ENCODE measurements at regions not wholly inside any gene's neighbourhood (a gene's known extent, or its start where the extent isn't known, plus 50 kb on each side); places are given as distances from the start of the nearest gene placed in this dataset.
"Not testable (repeated sequence)": the region's sequence is repeated elsewhere in the genome, so short reads cannot be mapped to it uniquely, and the experiment has no call there.

DNA sequence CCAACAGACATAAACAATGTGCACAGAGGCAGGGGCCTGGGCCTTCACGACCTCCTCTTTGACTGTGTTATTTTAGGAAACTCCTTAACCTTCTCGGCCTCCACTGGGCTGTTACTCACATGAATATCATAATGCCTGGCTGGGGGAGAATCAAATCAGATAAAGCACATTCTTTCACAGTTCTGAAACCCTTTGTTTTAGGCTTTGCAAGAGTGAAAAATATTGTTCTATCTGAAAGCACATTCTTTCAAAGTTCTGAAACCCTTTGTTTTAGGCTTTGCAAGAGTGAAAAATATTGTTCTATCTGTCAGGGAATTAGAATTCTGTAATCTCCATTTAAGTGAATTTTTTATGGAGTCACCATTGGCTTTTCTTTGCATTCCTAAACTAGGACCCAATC lies 50.7 kb upstream of the SYNDIG1 start:
- no peak overlapping the region for H3K27ac ChIP-seq
- no peaks in the 10 kb centered on the region for H3K27me3 ChIP-seq
- H4K20me1 ChIP-seq, result no peaks in the 10 kb centered on the region
- no peak for TF ChIP-seq Cebpa-rat (IDR thresholded peaks at IDR 0.05)
- no peaks in the 10 kb centered on the region for H3K4me1 ChIP-seq
- H3K4me3 ChIP-seq, result no peak overlapping the region
- H3K9ac ChIP-seq, result no peak overlapping the region
- peaks cover 39% of the 10 kb centered on the region for H3K9me3 ChIP-seq
- no peak overlapping the region for H3K4me2 ChIP-seq
- H3K36me3 ChIP-seq, result no peaks in the 10 kb centered on the region

DNA sequence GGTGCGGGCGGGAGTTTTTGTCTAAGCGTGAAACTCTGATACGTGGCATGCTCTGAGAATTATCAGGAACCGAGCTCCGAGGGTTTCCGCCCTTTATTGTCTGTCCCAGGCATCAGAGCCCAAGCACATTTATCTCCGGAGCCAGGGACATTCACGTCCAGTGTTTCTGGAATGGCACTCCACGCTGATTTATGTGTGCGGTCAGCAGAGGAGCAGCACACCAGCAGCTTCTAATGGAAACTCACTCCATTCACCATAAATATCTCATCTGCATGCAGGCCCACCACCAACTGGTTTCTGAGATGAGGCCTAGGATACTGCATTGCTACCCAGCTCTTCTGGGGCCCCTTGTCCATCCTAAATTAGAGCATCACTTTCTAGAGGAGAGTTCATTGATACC lies 51.9 kb upstream of the SYNDIG1 start:
- no peak overlapping the region for H3K4me2 ChIP-seq
- TF ChIP-seq Cebpa-rat (IDR thresholded peaks at IDR 0.05), result no peak
- H3K36me3 ChIP-seq, result no peaks in the 10 kb centered on the region
- no peaks in the 10 kb centered on the region for H3K27me3 ChIP-seq
- no peak overlapping the region for H3K9ac ChIP-seq
- no peaks in the 10 kb centered on the region for H4K20me1 ChIP-seq
- H3K9me3 ChIP-seq, result peaks cover 47% of the 10 kb centered on the region
- H3K27ac ChIP-seq, result no peak overlapping the region
- H3K4me1 ChIP-seq, result no peaks in the 10 kb centered on the region
- H3K4me3 ChIP-seq, result no peak overlapping the region

DNA sequence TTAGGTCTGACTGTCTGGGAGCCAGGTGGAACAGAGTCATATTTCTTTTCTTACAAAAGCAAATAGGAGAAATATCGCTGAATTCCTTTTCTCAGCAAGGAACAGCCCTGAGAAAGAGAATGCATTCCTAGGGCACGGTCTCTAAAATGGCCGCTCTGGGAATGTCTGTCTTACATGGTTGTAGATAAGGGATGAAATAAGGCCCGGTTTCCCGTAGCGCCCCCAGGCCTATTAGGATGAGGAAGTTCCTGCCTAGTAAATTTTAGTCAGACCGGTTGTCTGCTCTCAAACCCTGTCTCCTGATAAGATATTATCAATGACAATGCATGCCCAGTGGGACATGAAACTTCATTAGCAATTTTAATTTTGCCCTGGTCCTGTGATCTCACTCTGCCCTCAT lies 54.0 kb upstream of the SYNDIG1 start:
- H3K4me3 ChIP-seq, H4K20me1 ChIP-seq, H3K27me3 ChIP-seq, H3K9ac ChIP-seq, H3K27ac ChIP-seq, H3K4me1 ChIP-seq, H3K36me3 ChIP-seq, H3K4me2 ChIP-seq: not testable (repeated sequence)
- H3K9me3 ChIP-seq, result peaks cover 47% of the 10 kb centered on the region

DNA sequence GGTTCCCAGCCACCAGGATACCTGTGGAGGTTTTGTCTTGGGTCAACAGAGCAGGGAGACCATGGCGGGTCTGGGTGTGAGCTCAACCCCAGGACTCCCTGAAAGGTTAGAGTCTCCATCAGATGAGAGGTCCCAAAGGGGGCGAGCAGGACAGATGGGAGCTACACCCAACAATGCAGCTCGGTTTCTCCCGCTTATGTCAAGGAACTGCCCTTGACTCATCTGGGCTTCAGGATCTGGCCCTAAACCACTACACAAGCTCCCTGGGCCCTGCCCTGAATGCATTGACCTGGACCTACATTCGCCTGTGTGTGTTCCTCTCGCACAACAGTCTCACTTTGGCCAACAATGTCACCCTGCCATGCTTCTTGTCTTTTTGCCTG lies 57.6 kb upstream of the SYNDIG1 start:
- H3K4me2 ChIP-seq, result no peak overlapping the region
- no peak overlapping the region for H3K9ac ChIP-seq
- H3K27ac ChIP-seq, result no peak overlapping the region
- no peaks in the 10 kb centered on the region for H3K27me3 ChIP-seq
- no peaks in the 10 kb centered on the region for H4K20me1 ChIP-seq
- H3K36me3 ChIP-seq, result no peaks in the 10 kb centered on the region
- H3K4me1 ChIP-seq, result no peaks in the 10 kb centered on the region
- H3K9me3 ChIP-seq, result peaks cover 37% of the 10 kb centered on the region
- H3K4me3 ChIP-seq, result no peak overlapping the region
- no peak for TF ChIP-seq Cebpa-rat (IDR thresholded peaks at IDR 0.05)

DNA sequence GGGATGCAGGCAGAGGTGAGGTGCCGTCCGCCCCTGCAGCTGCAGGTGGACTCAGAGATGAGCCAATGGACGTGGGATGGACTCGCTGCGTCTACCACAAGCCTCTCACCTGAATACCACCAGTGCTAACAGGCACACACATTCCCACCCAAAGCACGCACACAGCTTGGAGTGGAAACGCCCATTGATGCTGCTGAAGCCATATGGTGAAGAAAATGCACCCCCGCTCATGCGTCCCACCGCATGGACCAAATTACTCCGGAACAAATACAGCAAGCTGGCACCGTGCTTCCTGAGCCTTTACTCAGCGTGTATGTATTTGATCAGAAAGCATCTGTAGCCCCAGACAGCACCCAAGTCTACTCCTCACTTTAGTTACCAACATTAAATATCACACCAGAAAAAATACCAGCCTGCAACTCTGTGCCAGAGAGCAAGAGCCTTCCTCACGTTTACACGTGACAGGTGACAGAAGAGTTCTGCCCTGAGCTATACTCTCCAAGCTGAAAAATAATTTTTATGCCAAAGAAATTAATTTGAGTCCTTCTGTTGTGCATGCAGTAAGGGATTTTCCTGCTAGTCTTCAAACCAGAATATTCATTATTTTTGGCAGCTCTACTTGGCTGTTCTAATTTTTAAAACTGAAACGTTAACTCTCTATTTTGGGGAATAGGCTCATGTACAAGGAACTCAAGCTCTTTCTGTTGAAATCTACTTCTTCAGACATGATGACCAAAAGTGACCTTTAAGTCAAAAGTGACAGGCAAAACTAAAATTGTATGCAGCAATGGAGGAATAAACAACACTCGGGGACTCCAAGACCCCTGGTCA lies 58.2 kb upstream of the SYNDIG1 start:
- H3K4me2 ChIP-seq, result no peak overlapping the region
- H4K20me1 ChIP-seq, result no peaks in the 10 kb centered on the region
- peaks cover 31% of the 10 kb centered on the region for H3K9me3 ChIP-seq
- no peak overlapping the region for H3K27ac ChIP-seq
- no peaks in the 10 kb centered on the region for H3K27me3 ChIP-seq
- H3K4me1 ChIP-seq, result no peaks in the 10 kb centered on the region
- H3K4me3 ChIP-seq, result no peak overlapping the region
- H3K36me3 ChIP-seq, result no peaks in the 10 kb centered on the region
- TF ChIP-seq Cebpa-rat (IDR thresholded peaks at IDR 0.05), result no peak
- no peak overlapping the region for H3K9ac ChIP-seq

DNA sequence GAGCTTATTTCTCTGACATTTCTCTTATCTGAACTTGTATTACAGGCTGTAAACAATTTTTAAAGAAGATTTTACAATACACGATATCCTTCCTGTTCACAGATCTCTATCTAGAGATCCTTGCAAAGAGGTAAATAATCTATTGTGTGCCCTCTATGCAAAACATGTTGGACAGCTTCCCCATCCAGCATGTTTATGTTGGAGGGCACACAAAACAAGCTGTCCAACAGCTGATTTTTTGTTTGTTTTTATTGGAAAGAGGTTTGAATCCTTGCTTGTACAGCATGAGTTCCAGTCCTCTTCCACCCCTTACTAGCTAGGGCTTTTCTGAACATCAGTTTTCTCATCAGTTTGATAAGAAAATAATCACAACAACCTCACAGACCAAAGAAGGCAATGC lies 62.3 kb upstream of the SYNDIG1 start:
- Histone ChIP-seq H3K9ac (no peak overlapping the region), H3K9me3 (no peaks in the 10 kb centered on the region), H4K20me1 (no peaks in the 10 kb centered on the region), H3K4me2 (no peak overlapping the region), H3K4me3 (no peak overlapping the region), H3K4me1 (no peaks in the 10 kb centered on the region), H3K27ac (no peak overlapping the region), H3K27me3 (no peaks in the 10 kb centered on the region), H3K36me3 (no peaks in the 10 kb centered on the region)
- TF ChIP-seq Cebpa-rat (IDR thresholded peaks at IDR 0.05), result no peak

DNA sequence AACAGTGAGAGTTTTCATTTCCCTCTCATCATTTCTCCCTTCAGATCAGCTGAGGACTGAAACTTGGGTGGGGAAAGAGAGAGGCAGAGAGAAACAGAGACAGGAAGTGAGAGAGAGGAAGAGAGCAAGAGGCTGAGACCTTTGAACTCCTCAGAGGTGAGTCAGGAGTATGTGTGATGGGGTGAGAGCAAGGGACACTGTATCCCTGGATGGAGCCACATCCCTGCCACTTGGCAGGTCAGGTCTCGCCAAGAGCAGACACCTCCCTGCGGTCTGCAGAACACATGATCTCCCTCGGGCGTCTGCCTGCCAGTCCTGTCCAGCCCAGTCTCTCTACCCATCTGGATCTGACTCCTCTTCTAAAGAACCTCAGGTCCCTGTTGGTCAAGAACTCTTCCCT lies 62.7 kb upstream of the SYNDIG1 start:
- no peaks in the 10 kb centered on the region for H3K36me3 ChIP-seq
- no peaks in the 10 kb centered on the region for H3K4me1 ChIP-seq
- no peaks in the 10 kb centered on the region for H4K20me1 ChIP-seq
- H3K9ac ChIP-seq, result no peak overlapping the region
- H3K4me3 ChIP-seq, result no peak overlapping the region
- H3K27me3 ChIP-seq, result no peaks in the 10 kb centered on the region
- H3K4me2 ChIP-seq, result no peak overlapping the region
- H3K27ac ChIP-seq, result no peak overlapping the region
- no peak for TF ChIP-seq Cebpa-rat (IDR thresholded peaks at IDR 0.05)
- H3K9me3 ChIP-seq, result no peaks in the 10 kb centered on the region

DNA sequence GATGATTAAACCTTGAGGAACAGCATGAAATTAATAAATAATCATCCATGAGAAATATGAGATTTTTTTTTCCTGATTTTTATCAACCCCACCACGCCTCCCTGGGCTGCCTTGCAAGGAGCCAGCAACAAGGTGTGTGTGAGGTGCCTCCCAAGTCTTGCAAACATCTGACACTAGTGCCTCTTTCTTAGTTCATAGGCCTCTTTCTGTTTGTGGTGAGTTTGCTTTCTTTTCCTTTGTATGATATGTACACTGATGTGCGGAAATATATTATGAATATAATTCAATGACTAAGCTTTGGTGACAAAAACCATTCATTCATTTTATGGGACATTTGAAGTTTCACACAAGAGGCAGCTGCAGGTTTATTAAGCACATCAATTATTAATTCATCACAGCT lies 63.2 kb upstream of the SYNDIG1 start:
- Histone ChIP-seq H3K9me3 (no peaks in the 10 kb centered on the region), H3K27me3 (no peaks in the 10 kb centered on the region), H3K36me3 (no peaks in the 10 kb centered on the region), H3K4me3 (no peak overlapping the region), H3K4me2 (no peak overlapping the region), H4K20me1 (no peaks in the 10 kb centered on the region), H3K9ac (no peak overlapping the region), H3K27ac (no peak overlapping the region), H3K4me1 (no peaks in the 10 kb centered on the region)
- TF ChIP-seq Cebpa-rat (IDR thresholded peaks at IDR 0.05), result no peak

DNA sequence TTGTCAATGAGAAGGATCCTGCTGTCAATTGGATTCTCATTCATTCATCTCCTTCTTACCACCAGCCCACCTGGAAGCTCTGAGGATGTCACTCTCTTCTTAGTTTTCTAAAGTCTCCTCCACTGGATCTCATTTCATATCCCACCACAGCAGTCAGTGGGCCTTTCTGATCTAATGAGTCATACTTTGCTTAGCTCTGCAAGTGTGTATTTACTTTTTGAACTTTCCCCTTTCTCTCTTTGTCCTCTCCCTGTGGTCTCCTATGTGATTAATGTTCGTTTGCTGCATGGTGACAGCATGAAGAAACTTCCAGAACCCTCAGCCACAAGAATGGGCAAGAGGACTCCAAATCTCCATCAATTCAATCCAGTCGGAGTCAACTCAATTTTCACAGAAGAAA lies 63.6 kb upstream of the SYNDIG1 start:
- no peak overlapping the region for H3K27ac ChIP-seq
- no peaks in the 10 kb centered on the region for H3K4me1 ChIP-seq
- H3K36me3 ChIP-seq, result no peaks in the 10 kb centered on the region
- no peak overlapping the region for H3K4me3 ChIP-seq
- H3K27me3 ChIP-seq, result no peaks in the 10 kb centered on the region
- no peak overlapping the region for H3K4me2 ChIP-seq
- TF ChIP-seq Cebpa-rat (IDR thresholded peaks at IDR 0.05), result no peak
- H3K9me3 ChIP-seq, result no peaks in the 10 kb centered on the region
- H4K20me1 ChIP-seq, result no peaks in the 10 kb centered on the region
- H3K9ac ChIP-seq, result no peak overlapping the region

DNA sequence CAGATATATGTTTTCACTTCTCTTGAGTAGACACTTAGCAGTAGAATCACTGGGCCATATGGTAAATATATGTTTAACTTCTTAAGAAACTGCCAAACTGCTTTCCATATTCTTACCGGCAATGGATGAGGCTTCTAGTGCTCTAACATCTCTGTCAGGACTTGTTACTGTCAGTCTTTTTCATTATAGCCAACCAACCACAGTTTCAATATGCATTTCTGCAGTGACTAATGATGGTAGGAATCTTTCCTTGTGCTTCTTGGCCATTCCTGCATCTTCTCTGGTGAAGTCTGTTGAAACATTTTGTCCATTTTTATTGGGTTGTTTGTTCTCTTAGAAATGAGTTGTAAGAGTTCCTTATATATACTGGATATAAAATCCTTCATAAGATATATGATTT lies 66.0 kb upstream of the SYNDIG1 start:
- Histone ChIP-seq H3K4me2 (no peak overlapping the region), H3K4me3 (no peak overlapping the region), H3K27me3 (no peaks in the 10 kb centered on the region), H3K27ac (no peak overlapping the region), H3K36me3 (no peaks in the 10 kb centered on the region), H3K4me1 (no peaks in the 10 kb centered on the region), H4K20me1 (no peaks in the 10 kb centered on the region), H3K9me3 (no peaks in the 10 kb centered on the region), H3K9ac (no peak overlapping the region)
- TF ChIP-seq Cebpa-rat (IDR thresholded peaks at IDR 0.05), result no peak

DNA sequence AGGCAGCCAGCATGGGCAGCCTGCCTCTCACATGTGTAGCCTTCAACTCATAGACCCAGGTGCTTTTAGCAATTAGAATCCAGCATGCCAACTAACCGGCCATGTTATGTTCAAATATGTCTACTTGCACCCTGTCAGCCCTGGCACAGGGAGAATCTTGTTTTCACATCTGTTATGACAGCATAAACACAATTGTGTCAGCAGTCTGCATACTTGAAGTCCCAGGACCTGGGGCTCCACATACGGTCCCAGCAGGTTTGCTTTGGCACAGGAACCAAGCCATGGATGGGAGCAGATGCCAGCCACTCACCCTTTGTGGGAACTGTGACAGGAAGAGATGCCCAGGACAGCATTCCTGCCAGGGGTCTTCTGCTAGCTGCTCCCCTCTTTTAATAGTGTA lies 67.2 kb upstream of the SYNDIG1 start:
- peaks cover 6% of the 10 kb centered on the region for H3K9me3 ChIP-seq
- H3K4me3 ChIP-seq, result no peak overlapping the region
- H3K4me1 ChIP-seq, result no peaks in the 10 kb centered on the region
- no peak overlapping the region for H3K9ac ChIP-seq
- no peak for TF ChIP-seq Cebpa-rat (IDR thresholded peaks at IDR 0.05)
- H3K27me3 ChIP-seq, result no peaks in the 10 kb centered on the region
- H3K36me3 ChIP-seq, result no peaks in the 10 kb centered on the region
- no peak overlapping the region for H3K27ac ChIP-seq
- no peaks in the 10 kb centered on the region for H4K20me1 ChIP-seq
- H3K4me2 ChIP-seq, result no peak overlapping the region
